GM18520 (cell line): ENCODE measurements at regions not wholly inside any gene's neighbourhood (a gene's known extent, or its start where the extent isn't known, plus 50 kb on each side); places are given as distances from the start of the nearest gene placed in this dataset.
A peak's percentile ranks its signal among the peaks of the same experiment; 100 is the strongest.
"Not testable (repeated sequence)": the region's sequence is repeated elsewhere in the genome, so short reads cannot be mapped to it uniquely, and the experiment has no call there.

Source experiments
- ATAC-seq: cut with Tn5 transposase; IDR thresholded peaks from one replicate; pipeline ENCODE4 v1.9.1; 2021; ENCODE audit not compliant: unreplicated experiment

DNA sequence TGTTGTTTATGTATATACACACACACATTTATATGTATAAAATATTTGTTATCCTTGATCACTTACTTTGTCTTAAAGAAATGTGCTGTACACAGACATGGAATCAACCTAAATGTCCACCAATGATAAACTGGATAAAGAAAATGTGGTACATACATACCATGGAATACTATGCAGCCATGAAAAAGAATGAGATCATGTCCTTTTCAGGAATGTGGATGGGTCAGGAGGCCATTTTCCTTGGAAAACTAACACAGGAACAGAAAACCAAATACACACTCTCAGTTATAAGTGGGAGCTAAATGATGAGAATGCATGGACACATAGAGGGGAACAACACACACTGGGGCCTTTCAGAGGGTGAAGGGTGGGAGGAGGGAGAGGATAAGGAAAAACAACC is 534.7 kb downstream of the FLRT2 start:
- ATAC-seq, result not testable (repeated sequence)

DNA sequence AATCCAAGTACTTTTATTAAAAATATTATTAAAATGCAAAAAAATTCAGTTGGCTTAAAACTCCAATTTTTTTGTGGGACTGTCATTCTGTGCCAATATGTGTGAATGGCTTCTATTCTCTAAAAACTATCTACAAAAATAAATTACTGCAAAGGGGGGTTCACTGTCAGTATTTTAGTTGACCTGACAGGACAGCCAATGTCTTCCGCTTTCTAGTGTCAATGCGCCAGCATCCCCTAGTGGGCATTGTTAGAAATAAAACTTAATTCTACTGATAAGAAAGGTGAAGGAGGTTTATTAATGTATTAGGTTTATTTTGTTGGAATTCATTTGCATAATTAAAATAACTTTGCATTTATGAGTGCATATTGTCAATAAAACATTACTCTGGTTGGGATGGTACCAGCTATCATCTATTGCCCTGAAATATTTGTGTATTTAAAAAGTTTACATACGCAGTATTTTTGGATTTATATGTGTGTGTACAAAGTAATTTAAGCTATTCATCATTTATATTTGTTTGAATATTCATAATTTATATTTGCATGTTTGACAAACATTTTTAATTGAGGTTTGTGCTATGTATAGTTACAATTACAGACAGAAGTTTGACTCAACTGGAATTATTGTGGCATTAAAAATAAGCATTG is 527.2 kb downstream of the FLRT2 start:
- ATAC-seq, result no peak

DNA sequence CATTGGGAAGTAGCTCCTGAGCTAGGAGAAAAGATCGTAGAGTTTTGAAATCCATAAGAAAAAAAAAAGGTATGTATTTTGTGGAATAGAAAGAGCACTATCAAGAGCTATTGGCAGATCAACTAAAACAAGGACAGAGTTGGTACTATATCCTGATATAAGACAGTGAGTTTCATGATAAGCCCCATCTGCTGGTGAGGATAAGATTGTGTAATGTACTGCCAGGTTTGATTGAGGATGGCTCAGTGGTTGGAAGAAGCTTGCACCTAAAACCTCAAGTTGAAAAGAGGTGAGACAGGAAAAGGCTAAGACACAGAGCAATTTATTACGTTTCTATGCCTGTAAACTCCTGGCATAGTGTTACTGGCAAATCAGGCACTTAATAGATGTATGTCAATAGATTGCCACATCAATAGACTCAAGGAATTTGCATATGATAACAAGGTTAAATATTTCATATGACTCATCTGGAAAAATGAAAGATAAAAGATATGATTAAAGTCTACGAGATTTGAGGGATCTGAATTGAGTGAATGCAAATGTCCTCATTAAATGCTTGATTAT is 525.6 kb downstream of the FLRT2 start:
- no peak for ATAC-seq

DNA sequence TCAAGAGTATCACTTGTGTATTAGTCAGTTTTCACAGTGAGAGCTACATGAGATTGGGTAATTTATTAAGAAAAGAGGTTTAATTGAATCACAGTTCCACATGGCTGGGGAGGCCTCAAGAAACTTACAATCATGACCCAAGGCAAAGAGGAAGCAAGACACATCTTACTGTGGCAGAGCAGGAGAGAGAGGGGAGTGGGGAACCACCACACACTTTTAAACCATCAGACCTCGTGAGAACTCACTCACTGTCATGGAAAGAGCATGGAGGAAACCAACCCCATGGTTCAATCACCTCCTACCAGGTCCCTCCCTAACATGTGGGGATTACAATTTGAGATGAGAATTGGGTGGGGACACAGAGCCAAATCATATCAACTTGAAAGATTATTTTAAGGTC is 522.9 kb downstream of the FLRT2 start:
- no peak for ATAC-seq

- no peak for ATAC-seq
These were observed 520.8 kb downstream of the FLRT2 start for GRCh38 chr14:86050757-86051156.

DNA sequence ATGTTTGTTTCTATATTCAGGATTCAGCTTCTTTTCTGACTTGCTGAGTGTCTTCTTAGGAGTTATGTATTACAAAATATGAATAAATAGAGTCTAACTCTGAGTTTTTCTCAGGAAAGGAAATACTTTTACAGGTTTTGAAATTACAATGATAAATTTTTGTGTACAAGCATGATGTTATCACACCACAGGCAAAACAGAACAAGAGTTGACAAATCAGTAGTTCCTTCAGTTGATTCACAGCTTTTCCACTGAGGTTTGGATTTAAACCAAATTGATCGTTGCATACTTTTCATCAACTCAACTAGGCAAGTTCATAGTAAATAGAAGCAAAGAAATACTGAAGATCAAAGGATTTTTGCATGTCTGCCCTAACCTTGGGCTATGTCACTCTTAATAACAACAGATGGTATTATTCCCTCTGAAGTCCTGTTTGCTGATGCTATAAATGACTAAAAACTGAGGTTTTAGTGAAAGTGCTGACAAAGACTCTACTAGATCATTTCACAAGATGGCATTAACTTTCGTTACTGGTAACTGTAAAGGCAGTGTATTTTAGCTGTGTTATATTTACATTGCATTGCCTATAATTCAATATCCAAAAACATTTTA is 520.2 kb downstream of the FLRT2 start:
- no peak for ATAC-seq

GRCh38 chr14:86039176-86039575 is 509.2 kb downstream of the FLRT2 start:
- ATAC-seq, result no peak

GRCh38 chr14:86038387-86039042 is 508.6 kb downstream of the FLRT2 start:
- ATAC-seq, result peak; percentile 86

GRCh38 chr14:86035882-86036281 is 505.9 kb downstream of the FLRT2 start:
- peak; percentile 84 for ATAC-seq

GRCh38 chr14:86027990-86028389 is 498.0 kb downstream of the FLRT2 start:
- no peak for ATAC-seq

DNA sequence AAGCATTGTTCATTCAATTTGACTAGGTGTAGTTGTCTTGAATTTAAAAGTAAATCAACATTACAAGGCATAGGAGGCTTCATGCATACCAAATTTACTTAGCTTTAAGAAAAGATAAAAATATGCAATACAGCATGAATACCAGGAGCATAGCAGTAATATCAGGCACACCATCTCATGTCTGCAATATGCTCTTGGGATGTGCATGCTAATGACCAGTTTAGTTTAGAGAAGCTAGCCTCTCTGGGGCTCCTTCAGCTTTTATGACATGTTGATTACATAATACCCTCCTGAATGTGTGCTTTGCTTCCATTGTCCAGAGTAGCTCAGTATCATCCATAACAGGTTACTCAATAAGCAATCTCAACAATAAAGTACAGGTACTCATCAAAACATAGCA is 497.2 kb downstream of the FLRT2 start:
- ATAC-seq, result no peak

GRCh38 chr14:86022031-86022629 is 492.2 kb downstream of the FLRT2 start:
- ATAC-seq, result no peak

GRCh38 chr14:86020841-86021240 is 490.9 kb downstream of the FLRT2 start:
- no peak for ATAC-seq

GRCh38 chr14:86015941-86016340 is 486.0 kb downstream of the FLRT2 start:
- ATAC-seq, result no peak

DNA sequence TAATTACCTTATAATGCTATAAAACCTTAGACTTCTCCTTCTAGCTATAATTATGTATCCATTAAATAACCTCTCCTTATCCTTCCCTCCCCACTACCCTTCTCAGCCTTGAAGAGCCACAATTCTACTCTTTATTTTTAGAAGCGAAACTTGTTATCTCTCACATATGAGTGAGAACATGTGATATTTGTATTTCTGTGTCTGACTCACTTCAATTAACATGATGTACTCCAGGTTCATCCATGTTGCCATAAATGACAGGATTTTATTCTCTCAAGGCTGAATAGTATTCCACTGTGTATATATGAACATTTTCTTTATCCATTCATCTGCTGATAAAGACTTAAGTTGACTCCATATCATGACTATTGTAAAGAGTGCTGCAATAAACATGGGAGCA is 485.6 kb downstream of the FLRT2 start:
- no peak for ATAC-seq

GRCh38 chr14:86013641-86014040 is 483.7 kb downstream of the FLRT2 start:
- no peak for ATAC-seq

DNA sequence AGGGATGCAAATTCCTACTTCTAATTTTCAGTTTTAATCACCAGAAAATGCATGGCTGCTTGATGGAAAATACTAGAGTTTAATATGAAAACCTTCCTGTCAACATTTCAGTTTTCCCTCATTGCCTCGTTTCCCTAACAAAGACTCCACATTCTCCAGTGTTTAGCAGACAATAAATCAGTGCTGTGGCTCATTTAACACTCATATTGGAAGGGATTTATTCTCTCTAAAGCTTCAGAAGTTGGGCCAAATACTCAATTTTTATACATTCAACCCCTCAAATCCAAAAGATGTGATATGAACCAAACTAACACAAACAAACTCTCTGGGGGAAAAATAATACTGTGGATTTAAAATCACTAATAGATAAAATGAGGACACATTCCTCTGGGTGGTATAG is 482.5 kb downstream of the FLRT2 start:
- ATAC-seq, result no peak

DNA sequence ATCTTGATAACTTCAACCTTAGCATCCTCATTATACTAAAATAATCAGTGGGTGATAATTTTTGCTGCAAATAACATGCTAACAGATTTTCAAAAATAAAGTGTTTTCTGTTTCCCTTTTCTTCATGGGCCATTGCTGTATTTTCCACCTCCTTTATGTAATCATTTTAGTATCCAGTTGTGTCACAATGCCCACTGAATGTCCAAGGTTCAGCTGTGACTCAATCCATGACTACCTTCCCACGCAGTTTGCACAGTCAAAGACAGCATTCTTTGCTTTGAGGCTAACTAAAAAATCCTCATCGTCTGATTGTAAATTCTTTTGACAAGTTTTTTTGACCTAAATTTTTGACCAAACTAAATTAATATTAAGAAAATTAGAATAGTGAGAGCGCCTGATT is 474.1 kb downstream of the FLRT2 start:
- ATAC-seq, result no peak

GRCh38 chr14:85996551-85996950 is 466.6 kb downstream of the FLRT2 start:
- no peak for ATAC-seq

GRCh38 chr14:85991156-85991555 is 461.2 kb downstream of the FLRT2 start:
- no peak for ATAC-seq

GRCh38 chr14:85987907-85988306 is 458.0 kb downstream of the FLRT2 start:
- ATAC-seq, result no peak

- ATAC-seq, result no peak
These were observed 457.3 kb downstream of the FLRT2 start for GRCh38 chr14:85987292-85987691.
